Colonic mucosa (tissue), 4 donors: ENCODE measurements at regions not wholly inside any gene's neighbourhood (a gene's known extent, or its start where the extent isn't known, plus 50 kb on each side); places are given as distances from the start of the nearest gene placed in this dataset.

ENCODE experiments used
- DNase-seq: peaks from one replicate; pipeline ENCODE4 v3.0.0-alpha.2; 2020
- H3K27ac ChIP-seq: fragments of 200-600 bp; one replicate; pipeline ENCODE4 v1.8.0; 2021
- H3K27me3 ChIP-seq: fragments of 200-600 bp; one replicate; pipeline ENCODE4 v1.8.0; 2021
- H3K36me3 ChIP-seq: fragments of 200-600 bp; one replicate; pipeline ENCODE4 v1.8.0; 2021
- H3K4me1 ChIP-seq: fragments of 200-600 bp; one replicate; pipeline ENCODE4 v1.8.0; 2021; ENCODE audit warnings: mild to moderate bottlenecking
- H3K4me3 ChIP-seq: fragments of 200-600 bp; one replicate; pipeline ENCODE4 v1.8.0; 2021
- H3K9ac ChIP-seq, 2 donors: one replicate each; pipeline ENCODE4 v1.7.0; 2013; ENCODE audit warnings: control low read depth in 2 of 2, low read depth in 2 of 2, low read length in 2 of 2
- H3K9me3 ChIP-seq: fragments of 200-600 bp; one replicate; pipeline ENCODE4 v1.8.0; 2021
- intact Hi-C: fragments of 100-400 bp; cut with DNase I; formaldehyde crosslinking; loops from one replicate; pipeline ENCODE4 v1.14.1; 2022
- TF ChIP-seq, protein P1 (sequence below): fragments of 200-600 bp; IDR thresholded peaks from one replicate; pipeline ENCODE4 v1.8.0; 2022; ENCODE audit warnings: antibody characterized with exemption, mild to moderate bottlenecking
- donor health status: healthy.
- donor health status: DM: no; HTN: no; CAD: no.
- donor health status: DM: no; HTN: no; CAD: no.

GRCh38 chr2:75964646-75965045 is 253.9 kb upstream of the GCFC2 start:
- Histone ChIP-seq H3K27ac (no peak overlapping the region), H3K27me3 (no peaks in the 10 kb centered on the region), H3K36me3 (no peaks in the 10 kb centered on the region), H3K9ac (no peak overlapping the region), H3K9me3 (no peaks in the 10 kb centered on the region), H3K4me1 (no peaks in the 10 kb centered on the region), H3K4me3 (no peak overlapping the region)
- DNase-seq: no peak
- intact Hi-C loops: no loop called here
- TF ChIP-seq, protein P1, sequence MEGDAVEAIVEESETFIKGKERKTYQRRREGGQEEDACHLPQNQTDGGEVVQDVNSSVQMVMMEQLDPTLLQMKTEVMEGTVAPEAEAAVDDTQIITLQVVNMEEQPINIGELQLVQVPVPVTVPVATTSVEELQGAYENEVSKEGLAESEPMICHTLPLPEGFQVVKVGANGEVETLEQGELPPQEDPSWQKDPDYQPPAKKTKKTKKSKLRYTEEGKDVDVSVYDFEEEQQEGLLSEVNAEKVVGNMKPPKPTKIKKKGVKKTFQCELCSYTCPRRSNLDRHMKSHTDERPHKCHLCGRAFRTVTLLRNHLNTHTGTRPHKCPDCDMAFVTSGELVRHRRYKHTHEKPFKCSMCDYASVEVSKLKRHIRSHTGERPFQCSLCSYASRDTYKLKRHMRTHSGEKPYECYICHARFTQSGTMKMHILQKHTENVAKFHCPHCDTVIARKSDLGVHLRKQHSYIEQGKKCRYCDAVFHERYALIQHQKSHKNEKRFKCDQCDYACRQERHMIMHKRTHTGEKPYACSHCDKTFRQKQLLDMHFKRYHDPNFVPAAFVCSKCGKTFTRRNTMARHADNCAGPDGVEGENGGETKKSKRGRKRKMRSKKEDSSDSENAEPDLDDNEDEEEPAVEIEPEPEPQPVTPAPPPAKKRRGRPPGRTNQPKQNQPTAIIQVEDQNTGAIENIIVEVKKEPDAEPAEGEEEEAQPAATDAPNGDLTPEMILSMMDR: no peak

GRCh38 chr2:75960472-75961009 is 249.8 kb upstream of the GCFC2 start:
- Histone ChIP-seq H3K9me3 (no peaks in the 10 kb centered on the region), H3K4me1 (no peaks in the 10 kb centered on the region), H3K27me3 (no peaks in the 10 kb centered on the region), H3K27ac (no peak overlapping the region), H3K36me3 (no peaks in the 10 kb centered on the region), H3K4me3 (no peak overlapping the region), H3K9ac (no peak overlapping the region)
- DNase-seq: no peak
- intact Hi-C loops: no loop called here
- TF ChIP-seq, protein P1: no peak

GRCh38 chr2:75959724-75960471 is 249.2 kb upstream of the GCFC2 start:
- no peaks in the 10 kb centered on the region for H3K27me3 ChIP-seq
- no peak overlapping the region for H3K27ac ChIP-seq
- TF ChIP-seq, protein P1: no peak
- no peak overlapping the region for H3K4me3 ChIP-seq
- no peaks in the 10 kb centered on the region for H3K4me1 ChIP-seq
- H3K9ac ChIP-seq: no peak overlapping the region
- DNase-seq: no peak
- no peaks in the 10 kb centered on the region for H3K36me3 ChIP-seq
- intact Hi-C loops: no loop called here
- no peaks in the 10 kb centered on the region for H3K9me3 ChIP-seq

DNA sequence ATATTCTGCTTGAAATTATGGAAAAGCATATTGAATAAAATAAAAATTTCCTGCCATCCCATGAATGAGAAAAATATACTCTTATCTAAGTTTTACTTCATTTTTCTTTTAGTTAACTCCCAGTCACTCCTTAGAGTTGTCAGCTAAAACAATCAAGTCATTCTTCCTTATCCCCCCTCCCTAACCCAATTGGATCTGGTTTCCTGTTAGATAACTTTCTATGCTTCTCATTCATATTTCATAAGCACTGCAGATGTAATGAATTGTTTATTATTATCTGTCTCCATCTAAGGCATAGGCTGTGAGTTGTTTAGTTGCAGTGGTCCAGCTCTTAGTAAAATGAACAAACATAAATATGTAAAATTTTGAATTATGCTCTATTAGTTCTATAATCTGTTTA is 244.0 kb upstream of the GCFC2 start:
- Histone ChIP-seq H3K9ac (no peak overlapping the region), H3K27me3 (no peaks in the 10 kb centered on the region), H3K4me3 (no peak overlapping the region), H3K27ac (no peak overlapping the region), H3K36me3 (no peaks in the 10 kb centered on the region), H3K4me1 (no peaks in the 10 kb centered on the region), H3K9me3 (no peaks in the 10 kb centered on the region)
- intact Hi-C loops: no loop called here
- no peak for DNase-seq
- TF ChIP-seq, protein P1: no peak

GRCh38 chr2:75952173-75952572 is 241.5 kb upstream of the GCFC2 start:
- no peaks in the 10 kb centered on the region for H3K9me3 ChIP-seq
- TF ChIP-seq, protein P1: no peak
- intact Hi-C loops: no loop called here

More at GRCh38 chr2:75952173-75952572, 241.5 kb upstream of the GCFC2 start:
- Histone ChIP-seq H3K27me3 (no peaks in the 10 kb centered on the region), H3K4me1 (no peaks in the 10 kb centered on the region), H3K36me3 (no peaks in the 10 kb centered on the region), H3K9ac (no peak overlapping the region), H3K27ac (no peak overlapping the region), H3K4me3 (no peak overlapping the region)
- DNase-seq: no peak
